ENCODE measurements at regions not wholly inside any gene's neighbourhood (a gene's known extent, or its start where the extent isn't known, plus 50 kb on each side); places are given as distances from the start of the nearest gene placed in this dataset.

DNA sequence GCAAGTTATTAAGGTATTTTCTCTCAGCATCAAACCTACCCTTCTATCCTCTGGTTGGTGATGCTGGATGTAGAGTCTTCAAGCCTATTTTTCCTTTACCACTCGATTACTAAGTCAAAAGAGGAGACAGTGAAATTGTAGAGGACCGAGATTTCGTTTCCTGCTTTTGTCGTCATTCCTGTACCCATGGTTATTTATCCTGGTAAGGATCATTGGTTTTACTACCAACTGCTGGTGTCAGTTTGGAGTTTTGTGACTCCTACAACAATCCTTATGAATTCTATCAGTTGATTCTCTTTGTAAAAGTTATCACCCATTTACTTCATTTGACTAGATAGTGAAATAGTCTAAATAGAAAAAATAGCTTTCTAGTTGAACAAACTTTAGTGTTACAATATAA lies 2028.2 kb upstream of the ACO1 start:
- no peak for TF ChIP-seq POLR2A (IDR thresholded peaks at IDR 0.05)
- TF ChIP-seq, protein P1, sequence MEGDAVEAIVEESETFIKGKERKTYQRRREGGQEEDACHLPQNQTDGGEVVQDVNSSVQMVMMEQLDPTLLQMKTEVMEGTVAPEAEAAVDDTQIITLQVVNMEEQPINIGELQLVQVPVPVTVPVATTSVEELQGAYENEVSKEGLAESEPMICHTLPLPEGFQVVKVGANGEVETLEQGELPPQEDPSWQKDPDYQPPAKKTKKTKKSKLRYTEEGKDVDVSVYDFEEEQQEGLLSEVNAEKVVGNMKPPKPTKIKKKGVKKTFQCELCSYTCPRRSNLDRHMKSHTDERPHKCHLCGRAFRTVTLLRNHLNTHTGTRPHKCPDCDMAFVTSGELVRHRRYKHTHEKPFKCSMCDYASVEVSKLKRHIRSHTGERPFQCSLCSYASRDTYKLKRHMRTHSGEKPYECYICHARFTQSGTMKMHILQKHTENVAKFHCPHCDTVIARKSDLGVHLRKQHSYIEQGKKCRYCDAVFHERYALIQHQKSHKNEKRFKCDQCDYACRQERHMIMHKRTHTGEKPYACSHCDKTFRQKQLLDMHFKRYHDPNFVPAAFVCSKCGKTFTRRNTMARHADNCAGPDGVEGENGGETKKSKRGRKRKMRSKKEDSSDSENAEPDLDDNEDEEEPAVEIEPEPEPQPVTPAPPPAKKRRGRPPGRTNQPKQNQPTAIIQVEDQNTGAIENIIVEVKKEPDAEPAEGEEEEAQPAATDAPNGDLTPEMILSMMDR (IDR thresholded peaks at IDR 0.05) = no peak

Measured in testis (tissue), 2 donors.